Globus pallidus (tissue), 1 donor: ENCODE measurements at regions not wholly inside any gene's neighbourhood (a gene's known extent, or its start where the extent isn't known, plus 50 kb on each side); places are given as distances from the start of the nearest gene placed in this dataset.
"Not testable (repeated sequence)": the region's sequence is repeated elsewhere in the genome, so short reads cannot be mapped to it uniquely, and the experiment has no call there.

Experiments used
- DNase-seq: peaks from one replicate; pipeline ENCODE4 v3.0.0-alpha.2; 2015; ENCODE audit warnings: low spot score

- not testable (repeated sequence) for DNase-seq
Measured at GRCh38 chr10:95137990-95138625, 55.9 kb upstream of the ACSM6 start.

GRCh38 chr10:95134490-95134889, 59.5 kb upstream of the ACSM6 start:
- no peak for DNase-seq

GRCh38 chr10:95133997-95134396, 60.0 kb upstream of the ACSM6 start:
- no peak for DNase-seq

- peak; percentile 32 for DNase-seq
Measured at GRCh38 chr10:95133016-95133752, 60.9 kb upstream of the ACSM6 start.

GRCh38 chr10:95130429-95130828, 61.1 kb upstream of the CYP2C8 start:
- DNase-seq: not testable (repeated sequence)

- no peak for DNase-seq
Measured at GRCh38 chr10:95125582-95125981, 56.3 kb upstream of the CYP2C8 start.

- no peak for DNase-seq
Measured at GRCh38 chr10:95122736-95123135, 53.4 kb upstream of the CYP2C8 start.

GRCh38 chr10:95121904-95122303, 52.6 kb upstream of the CYP2C8 start:
- DNase-seq: no peak
